ENCODE measurements at regions not wholly inside any gene's neighbourhood (a gene's known extent, or its start where the extent isn't known, plus 50 kb on each side); places are given as distances from the start of the nearest gene placed in this dataset.
"Not testable (repeated sequence)": the region's sequence is repeated elsewhere in the genome, so short reads cannot be mapped to it uniquely, and the experiment has no call there.

- H3K4me1 ChIP-seq (ENCODE audit: control insufficient read depth in 3 of 3, insufficient read depth in 3 of 3, low read length in 3 of 3); H3K27ac ChIP-seq (ENCODE audit: low read depth, low read length); H3K9ac ChIP-seq (ENCODE audit: low read depth in 1 of 3, low read length in 3 of 3); H3K4me3 ChIP-seq (ENCODE audit: low read length in 3 of 3); H3K27me3 ChIP-seq (ENCODE audit: control insufficient read depth in 3 of 3, insufficient read depth in 3 of 3, low read length in 3 of 3); H3K36me3 ChIP-seq (ENCODE audit: control insufficient read depth in 3 of 3, insufficient read depth in 3 of 3, low read length in 3 of 3); H3K9me3 ChIP-seq (ENCODE audit: control insufficient read depth in 3 of 3, low read length in 3 of 3): not testable (repeated sequence)
These were observed 150.9 kb upstream of the TEX13D start for GRCh38 chrX:124181515-124181914.

DNA sequence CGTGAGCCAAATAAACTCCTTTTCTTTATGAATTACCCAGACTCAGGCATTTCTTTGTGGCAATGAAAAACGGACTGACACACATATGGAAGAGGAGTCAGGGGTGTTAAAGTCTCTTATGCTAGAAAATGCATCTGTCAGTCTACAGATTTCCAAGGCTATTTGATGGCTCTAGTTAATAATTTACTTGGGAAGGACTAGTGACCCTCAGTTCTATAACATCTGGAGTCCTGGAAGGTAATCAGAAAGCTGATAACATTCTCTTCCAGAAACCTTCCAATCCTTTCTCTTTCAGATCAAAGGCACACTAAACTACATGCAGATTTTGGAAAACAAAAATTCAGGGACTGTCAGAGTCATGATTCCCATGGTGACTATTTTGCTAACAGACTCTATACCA lies 142.0 kb upstream of the TEX13D start:
- Histone ChIP-seq H3K9me3 (ENCODE audit: control insufficient read depth in 3 of 3, low read length in 3 of 3) (no peaks in the 10 kb centered on the region), H3K27ac (ENCODE audit: low read depth, low read length) (no peak overlapping the region), H3K9ac (ENCODE audit: low read depth in 1 of 3, low read length in 3 of 3) (no peak overlapping the region), H3K27me3 (ENCODE audit: control insufficient read depth in 3 of 3, insufficient read depth in 3 of 3, low read length in 3 of 3) (no peaks in the 10 kb centered on the region), H3K4me1 (ENCODE audit: control insufficient read depth in 3 of 3, insufficient read depth in 3 of 3, low read length in 3 of 3) (peaks cover 7 to 15% (median 14%) of the 10 kb centered on the region in 3 donors), H3K4me3 (ENCODE audit: low read length in 3 of 3) (no peak overlapping the region), H3K36me3 (ENCODE audit: control insufficient read depth in 3 of 3, insufficient read depth in 3 of 3, low read length in 3 of 3) (no peaks in the 10 kb centered on the region)

DNA sequence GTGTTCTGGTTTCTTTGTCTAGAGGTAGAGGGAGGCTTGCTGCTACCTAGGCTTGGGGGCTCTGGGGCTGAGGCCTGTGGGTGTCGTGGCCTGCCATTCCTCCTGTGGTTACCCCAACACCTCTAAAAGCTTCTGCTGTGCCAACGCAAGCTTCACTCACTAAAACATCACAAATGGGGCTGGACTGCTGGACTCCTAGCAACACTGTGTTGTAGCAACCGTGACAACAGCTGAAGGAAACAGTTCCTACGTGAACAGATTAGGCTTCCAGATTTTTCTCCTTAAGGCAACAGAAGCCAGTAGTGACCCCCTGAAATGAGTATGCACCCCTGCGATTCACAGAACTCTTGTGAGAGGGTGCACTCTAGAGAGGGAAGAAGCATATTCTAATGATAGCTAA lies 138.3 kb upstream of the TEX13D start:
- Histone ChIP-seq H3K27ac (ENCODE audit: low read depth, low read length) (peak overlapping the region; percentile 92), H3K9ac (ENCODE audit: low read depth in 1 of 3, low read length in 3 of 3) (peak overlapping the region; percentile 47 to 80 (median 72)), H3K9me3 (ENCODE audit: control insufficient read depth in 3 of 3, low read length in 3 of 3) (no peaks in the 10 kb centered on the region), H3K4me3 (ENCODE audit: low read length in 3 of 3) (peak overlapping the region in 2 of 3 donors; percentile 5 to 13), H3K27me3 (ENCODE audit: control insufficient read depth in 3 of 3, insufficient read depth in 3 of 3, low read length in 3 of 3) (no peaks in the 10 kb centered on the region), H3K4me1 (ENCODE audit: control insufficient read depth in 3 of 3, insufficient read depth in 3 of 3, low read length in 3 of 3) (peaks cover 9 to 18% (median 14%) of the 10 kb centered on the region in 3 donors), H3K36me3 (ENCODE audit: control insufficient read depth in 3 of 3, insufficient read depth in 3 of 3, low read length in 3 of 3) (no peaks in the 10 kb centered on the region)

GRCh38 chrX:124194901-124195300 lies 137.6 kb upstream of the TEX13D start:
- Histone ChIP-seq H3K9ac (ENCODE audit: low read depth in 1 of 3, low read length in 3 of 3) (peak overlapping the region; percentile 47 to 80 (median 72)), H3K36me3 (ENCODE audit: control insufficient read depth in 3 of 3, insufficient read depth in 3 of 3, low read length in 3 of 3) (no peaks in the 10 kb centered on the region), H3K4me3 (ENCODE audit: low read length in 3 of 3) (peak overlapping the region in 2 of 3 donors; percentile 5 to 13), H3K27me3 (ENCODE audit: control insufficient read depth in 3 of 3, insufficient read depth in 3 of 3, low read length in 3 of 3) (no peaks in the 10 kb centered on the region), H3K27ac (ENCODE audit: low read depth, low read length) (peak overlapping the region; percentile 92), H3K4me1 (ENCODE audit: control insufficient read depth in 3 of 3, insufficient read depth in 3 of 3, low read length in 3 of 3) (peaks cover 9 to 18% (median 14%) of the 10 kb centered on the region in 3 donors), H3K9me3 (ENCODE audit: control insufficient read depth in 3 of 3, low read length in 3 of 3) (no peaks in the 10 kb centered on the region)

DNA sequence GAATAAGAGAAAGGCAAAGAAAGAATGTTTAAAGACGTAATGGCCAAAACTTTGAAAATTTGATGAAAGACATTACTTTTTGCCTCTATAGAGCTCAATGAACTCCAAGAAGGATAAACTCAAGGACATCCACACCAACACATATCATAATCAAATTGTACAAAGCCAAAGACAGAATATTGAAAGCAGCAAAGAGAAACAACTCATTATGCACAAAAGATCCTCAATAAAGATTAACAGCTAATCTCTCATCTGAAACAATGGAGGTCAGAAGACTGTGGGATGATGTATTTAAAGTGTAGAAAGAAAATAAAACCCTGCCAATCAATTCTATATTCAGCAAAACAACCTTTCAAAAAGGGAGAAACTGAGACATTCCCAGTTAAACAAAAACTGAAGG lies 129.1 kb upstream of the TEX13D start:
- no peak overlapping the region for H3K4me3 ChIP-seq (ENCODE audit: low read length in 3 of 3)

GRCh38 chrX:124208660-124209059 lies 123.8 kb upstream of the TEX13D start:
- Histone ChIP-seq H3K27ac (ENCODE audit: low read depth, low read length) (no peak overlapping the region), H3K4me3 (ENCODE audit: low read length in 3 of 3) (no peak overlapping the region), H3K4me1 (ENCODE audit: control insufficient read depth in 3 of 3, insufficient read depth in 3 of 3, low read length in 3 of 3) (no peaks in the 10 kb centered on the region), H3K9me3 (ENCODE audit: control insufficient read depth in 3 of 3, low read length in 3 of 3) (no peaks in the 10 kb centered on the region), H3K36me3 (ENCODE audit: control insufficient read depth in 3 of 3, insufficient read depth in 3 of 3, low read length in 3 of 3) (no peaks in the 10 kb centered on the region), H3K27me3 (ENCODE audit: control insufficient read depth in 3 of 3, insufficient read depth in 3 of 3, low read length in 3 of 3) (no peaks in the 10 kb centered on the region), H3K9ac (ENCODE audit: low read depth in 1 of 3, low read length in 3 of 3) (no peak overlapping the region)

More for the DNA sequence above, 129.1 kb upstream of the TEX13D start:
- Histone ChIP-seq H3K27ac (ENCODE audit: low read depth, low read length) (no peak overlapping the region), H3K4me1 (ENCODE audit: control insufficient read depth in 3 of 3, insufficient read depth in 3 of 3, low read length in 3 of 3) (no peaks in the 10 kb centered on the region), H3K9me3 (ENCODE audit: control insufficient read depth in 3 of 3, low read length in 3 of 3) (no peaks in the 10 kb centered on the region), H3K27me3 (ENCODE audit: control insufficient read depth in 3 of 3, insufficient read depth in 3 of 3, low read length in 3 of 3) (no peaks in the 10 kb centered on the region), H3K36me3 (ENCODE audit: control insufficient read depth in 3 of 3, insufficient read depth in 3 of 3, low read length in 3 of 3) (no peaks in the 10 kb centered on the region), H3K9ac (ENCODE audit: low read depth in 1 of 3, low read length in 3 of 3) (no peak overlapping the region)

DNA sequence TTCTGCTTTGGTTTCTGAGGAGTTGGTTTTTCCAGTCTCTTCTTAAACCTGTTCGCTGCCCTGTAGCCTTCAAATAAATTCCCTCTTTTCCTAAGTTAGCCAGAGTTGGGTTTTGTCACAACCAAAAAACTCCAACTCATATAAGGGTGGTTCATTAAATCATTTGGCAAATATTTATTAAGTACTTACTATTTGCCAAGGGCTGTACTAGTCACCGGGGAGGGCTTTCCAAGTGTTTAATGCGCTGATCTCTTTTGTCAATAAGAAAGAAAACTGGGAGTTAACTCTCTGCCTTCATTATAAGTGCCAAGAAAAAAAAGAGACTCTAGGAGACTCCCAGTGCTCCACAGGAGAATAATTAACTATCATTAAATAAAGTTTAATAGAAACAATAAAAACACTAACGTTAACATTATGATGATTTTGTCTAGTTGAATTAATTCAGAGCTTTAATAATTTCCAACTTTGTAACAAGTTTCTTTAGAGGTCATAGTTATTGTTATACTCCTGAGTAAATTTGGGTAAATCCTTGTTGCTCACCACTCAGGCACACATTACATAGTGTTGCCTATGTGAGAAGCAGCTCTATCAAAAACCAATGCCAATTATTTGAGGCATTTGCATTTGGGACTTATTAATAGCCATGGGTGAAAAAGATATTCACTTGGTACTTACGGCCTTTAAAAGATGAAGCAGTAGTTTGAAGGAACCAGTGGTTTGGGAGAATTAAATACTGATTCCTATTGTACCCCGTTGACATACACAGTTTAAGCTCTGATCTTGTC lies 122.5 kb upstream of the TEX13D start:
- Histone ChIP-seq H3K9ac (ENCODE audit: low read depth in 1 of 3, low read length in 3 of 3) (no peak overlapping the region), H3K4me3 (ENCODE audit: low read length in 3 of 3) (no peak overlapping the region), H3K9me3 (ENCODE audit: control insufficient read depth in 3 of 3, low read length in 3 of 3) (no peaks in the 10 kb centered on the region), H3K4me1 (ENCODE audit: control insufficient read depth in 3 of 3, insufficient read depth in 3 of 3, low read length in 3 of 3) (no peaks in the 10 kb centered on the region), H3K27me3 (ENCODE audit: control insufficient read depth in 3 of 3, insufficient read depth in 3 of 3, low read length in 3 of 3) (no peaks in the 10 kb centered on the region), H3K27ac (ENCODE audit: low read depth, low read length) (no peak overlapping the region), H3K36me3 (ENCODE audit: control insufficient read depth in 3 of 3, insufficient read depth in 3 of 3, low read length in 3 of 3) (no peaks in the 10 kb centered on the region)

- Histone ChIP-seq H3K36me3 (ENCODE audit: control insufficient read depth in 3 of 3, insufficient read depth in 3 of 3, low read length in 3 of 3) (no peaks in the 10 kb centered on the region), H3K27me3 (ENCODE audit: control insufficient read depth in 3 of 3, insufficient read depth in 3 of 3, low read length in 3 of 3) (no peaks in the 10 kb centered on the region), H3K27ac (ENCODE audit: low read depth, low read length) (no peak overlapping the region), H3K4me3 (ENCODE audit: low read length in 3 of 3) (no peak overlapping the region), H3K9me3 (ENCODE audit: control insufficient read depth in 3 of 3, low read length in 3 of 3) (no peaks in the 10 kb centered on the region), H3K4me1 (ENCODE audit: control insufficient read depth in 3 of 3, insufficient read depth in 3 of 3, low read length in 3 of 3) (no peaks in the 10 kb centered on the region), H3K9ac (ENCODE audit: low read depth in 1 of 3, low read length in 3 of 3) (no peak overlapping the region)
These were observed 121.0 kb upstream of the TEX13D start for GRCh38 chrX:124211312-124211942.

- Histone ChIP-seq H3K9me3 (ENCODE audit: control insufficient read depth in 3 of 3, low read length in 3 of 3) (no peaks in the 10 kb centered on the region), H3K36me3 (ENCODE audit: control insufficient read depth in 3 of 3, insufficient read depth in 3 of 3, low read length in 3 of 3) (no peaks in the 10 kb centered on the region), H3K27ac (ENCODE audit: low read depth, low read length) (no peak overlapping the region), H3K4me3 (ENCODE audit: low read length in 3 of 3) (no peak overlapping the region), H3K27me3 (ENCODE audit: control insufficient read depth in 3 of 3, insufficient read depth in 3 of 3, low read length in 3 of 3) (no peaks in the 10 kb centered on the region), H3K9ac (ENCODE audit: low read depth in 1 of 3, low read length in 3 of 3) (no peak overlapping the region), H3K4me1 (ENCODE audit: control insufficient read depth in 3 of 3, insufficient read depth in 3 of 3, low read length in 3 of 3) (no peaks in the 10 kb centered on the region)
These were observed 119.8 kb upstream of the TEX13D start for GRCh38 chrX:124212622-124213021.

GRCh38 chrX:124215786-124216185 lies 116.7 kb upstream of the TEX13D start:
- no peak overlapping the region for H3K4me3 ChIP-seq (ENCODE audit: low read length in 3 of 3)
- H3K27me3 ChIP-seq (ENCODE audit: control insufficient read depth in 3 of 3, insufficient read depth in 3 of 3, low read length in 3 of 3): no peaks in the 10 kb centered on the region
- peaks cover 0 to 7% (median 2%) of the 10 kb centered on the region in 3 donors for H3K4me1 ChIP-seq (ENCODE audit: control insufficient read depth in 3 of 3, insufficient read depth in 3 of 3, low read length in 3 of 3)
- no peak overlapping the region for H3K9ac ChIP-seq (ENCODE audit: low read depth in 1 of 3, low read length in 3 of 3)
- no peaks in the 10 kb centered on the region for H3K9me3 ChIP-seq (ENCODE audit: control insufficient read depth in 3 of 3, low read length in 3 of 3)
- no peaks in the 10 kb centered on the region for H3K36me3 ChIP-seq (ENCODE audit: control insufficient read depth in 3 of 3, insufficient read depth in 3 of 3, low read length in 3 of 3)
- no peak overlapping the region for H3K27ac ChIP-seq (ENCODE audit: low read depth, low read length)
